OCI-LY3 (cell line): ENCODE measurements at regions not wholly inside any gene's neighbourhood (a gene's known extent, or its start where the extent isn't known, plus 50 kb on each side); places are given as distances from the start of the nearest gene placed in this dataset.

Experiments
- CTCF ChIP-seq: fragments of 200-600, 300-600 bp; sonication (generic); IDR thresholded peaks from 2 replicates; pipeline ENCODE4 v1.5.1; 2014; ENCODE audit warnings: antibody characterized with exemption, low read length, low read depth
- EZH2phosphoT487 ChIP-seq: fragments of 200-600 bp; shearing (Covaris generic); IDR thresholded peaks from 2 replicates; pipeline ENCODE4 v1.6.1; 2018; ENCODE audit warnings: antibody characterized with exemption, mixed run types, low read depth

GRCh38 chr4:45663003-45663402, 460.9 kb downstream of the GABRG1 start:
- TF ChIP-seq CTCF (no peak), EZH2phosphoT487 (no peak)
